Fibroblast of pulmonary artery (primary cell): ENCODE measurements at regions not wholly inside any gene's neighbourhood (a gene's known extent, or its start where the extent isn't known, plus 50 kb on each side); places are given as distances from the start of the nearest gene placed in this dataset.

Source experiments
- DNase-seq: peaks from one replicate; pipeline ENCODE4 v3.0.0-alpha.2; 2010; ENCODE audit warnings: low read depth
- H3K4me3 ChIP-seq: replicated peaks from 2 replicates; pipeline ENCODE4 v1.5.1; 2011; ENCODE audit warnings: low read depth, mild to moderate bottlenecking, control low read depth, low read length, moderate library complexity
- CTCF ChIP-seq: IDR thresholded peaks from 2 replicates; pipeline ENCODE4 v1.5.1; 2011; ENCODE audit warnings: mild to moderate bottlenecking, control low read depth, low read length, inconsistent platforms; ENCODE audit errors: missing control alignments

- DNase-seq: no peak
- H3K4me3 ChIP-seq: no peak overlapping the region
- TF ChIP-seq CTCF: no peak
Observed at GRCh38 chr7:34493752-34494151, 164.3 kb upstream of the NPSR1 start.

DNA sequence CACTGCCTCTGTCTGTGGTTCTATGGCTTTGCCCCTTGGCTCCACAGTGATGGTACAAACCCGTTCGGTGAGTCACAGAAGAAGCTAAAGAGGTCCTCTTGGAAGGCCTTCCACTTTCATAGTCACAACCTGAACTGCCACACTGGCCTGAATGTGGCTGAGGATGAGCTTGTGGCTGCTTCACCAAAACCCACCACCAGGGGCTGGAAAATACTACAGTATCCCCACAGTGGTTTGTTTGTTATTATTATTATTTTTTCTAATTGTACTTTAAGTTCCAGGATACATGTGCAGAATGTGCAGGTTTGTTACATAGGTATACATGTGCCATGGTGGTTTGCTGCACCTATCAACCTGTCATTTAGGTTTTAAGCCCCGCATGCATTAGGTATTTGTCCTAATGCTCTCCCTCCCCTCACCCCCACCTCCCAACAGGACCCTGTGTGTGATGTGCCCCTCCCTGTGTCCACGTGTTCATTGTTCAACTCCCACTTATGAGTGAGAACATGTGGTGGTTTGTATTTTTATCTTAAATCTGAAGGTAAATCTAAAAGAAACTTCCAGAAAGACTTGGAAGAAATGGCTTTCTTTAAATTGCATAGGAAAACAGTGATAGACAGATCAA, 160.8 kb upstream of the NPSR1 start:
- DNase-seq: no peak
- TF ChIP-seq CTCF: peak; percentile 49
- no peak overlapping the region for H3K4me3 ChIP-seq

DNA sequence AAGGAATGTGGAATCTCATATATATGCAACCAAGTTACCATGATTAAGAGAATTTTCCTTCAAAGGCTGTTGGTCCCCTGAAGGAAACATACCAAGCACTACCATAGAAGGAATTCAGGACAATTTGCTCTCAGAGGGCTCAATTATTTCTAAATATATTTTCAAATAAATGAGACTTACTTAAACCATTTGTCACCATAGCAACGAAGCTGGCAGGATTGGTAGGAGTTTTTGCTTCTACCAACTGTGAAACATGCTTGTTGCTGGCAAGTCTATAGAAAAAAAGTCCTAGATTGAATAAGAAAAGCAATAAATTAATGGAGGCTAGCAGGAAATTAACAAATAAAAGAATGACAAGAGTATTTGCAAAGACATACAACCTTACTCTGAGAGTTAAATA, 156.9 kb upstream of the NPSR1 start:
- H3K4me3 ChIP-seq: no peak overlapping the region
- no peak for DNase-seq
- no peak for TF ChIP-seq CTCF

- DNase-seq: no peak
- TF ChIP-seq CTCF: no peak
- H3K4me3 ChIP-seq: no peak overlapping the region
Observed at GRCh38 chr7:34507191-34507590, 150.8 kb upstream of the NPSR1 start.

DNA sequence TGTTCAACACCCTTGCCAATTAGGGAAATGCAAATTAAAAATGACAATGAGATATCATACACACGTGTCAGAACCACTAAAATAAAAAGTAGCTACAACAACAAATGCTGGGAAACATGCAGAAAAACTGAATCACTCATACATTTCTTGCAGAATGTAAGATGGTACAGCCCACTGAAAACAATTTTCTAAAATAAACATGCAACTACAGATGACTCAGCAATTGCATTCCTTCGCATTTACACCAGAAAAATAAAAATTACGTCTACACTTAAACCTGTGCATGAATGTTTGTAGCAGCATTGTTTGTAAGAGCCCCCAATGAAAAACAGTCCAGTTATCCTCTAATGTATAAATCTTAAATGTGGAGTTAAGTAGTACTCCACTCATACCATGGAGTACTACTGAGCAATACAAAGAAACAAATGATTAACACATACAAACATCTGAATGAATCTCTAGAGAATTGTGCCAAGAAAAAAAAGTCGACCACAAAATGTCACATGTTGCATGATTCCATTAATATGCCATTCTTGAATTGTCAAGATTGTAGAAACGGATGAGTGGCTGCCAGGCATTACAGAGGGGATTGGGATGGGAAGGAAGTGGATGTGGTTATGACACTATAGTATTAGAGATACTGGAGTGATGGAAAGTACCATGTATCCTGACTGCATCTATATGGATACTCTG, 134.6 kb upstream of the NPSR1 start:
- TF ChIP-seq CTCF: no peak
- DNase-seq: peak; percentile 42
- H3K4me3 ChIP-seq: no peak overlapping the region

DNA sequence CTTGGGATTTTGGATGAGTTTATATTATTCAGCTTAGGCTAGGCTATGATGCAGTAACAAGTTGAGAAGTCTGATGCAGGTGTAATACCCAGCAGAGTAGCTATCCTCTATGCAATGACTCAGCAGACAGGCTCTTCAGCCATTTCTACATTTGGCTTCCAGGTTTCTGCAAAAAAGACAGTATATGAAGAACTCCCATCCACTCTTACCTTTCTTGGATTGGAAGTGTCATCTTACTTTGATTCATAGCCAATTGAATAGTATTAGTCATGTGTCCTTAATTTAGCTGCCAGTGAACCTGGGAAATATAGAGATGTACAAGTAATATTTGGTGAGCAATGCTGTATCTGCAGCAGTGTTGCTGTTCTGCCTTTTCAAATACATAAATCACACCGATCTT, 127.8 kb upstream of the NPSR1 start:
- no peak for TF ChIP-seq CTCF
- DNase-seq: no peak

GRCh38 chr7:34539003-34539402, 119.0 kb upstream of the NPSR1 start:
- no peak for DNase-seq
- TF ChIP-seq CTCF: no peak
- no peak overlapping the region for H3K4me3 ChIP-seq

More for the DNA sequence above, 127.8 kb upstream of the NPSR1 start:
- no peak overlapping the region for H3K4me3 ChIP-seq
